Right lobe of liver (tissue), 4 donors: ENCODE measurements at regions not wholly inside any gene's neighbourhood (a gene's known extent, or its start where the extent isn't known, plus 50 kb on each side); places are given as distances from the start of the nearest gene placed in this dataset.

ENCODE experiments used
- CTCF ChIP-seq, 4 donors: fragments of 200-600 bp in 3 of 4; fragments of 450-650 bp in 1 of 4; IDR thresholded peaks; one replicate each; pipeline versions ENCODE4 v1.5.1 to v1.8.0; 2016 to 2022; ENCODE audit warnings: antibody characterized with exemption in 4 of 4, mild to moderate bottlenecking in 2 of 4
- POLR2A ChIP-seq: fragments of 450-650 bp; IDR thresholded peaks from one replicate; pipeline ENCODE4 v1.6.1; 2017; ENCODE audit warnings: antibody characterized with exemption, mild to moderate bottlenecking
- donor health status: DM: no; HTN: no; CAD: no.
- donor health status: DM: no; HTN: no; CAD: no.
- donor health status: DM: no; HTN: yes; CAD: no.

GRCh38 chr2:167820488-167820887 is 426.9 kb downstream of the STK39 start:
- TF ChIP-seq POLR2A (no peak), CTCF (IDR thresholded peaks at IDR 0.05) (no peak)
